GM12872 (cell line): ENCODE measurements at regions not wholly inside any gene's neighbourhood (a gene's known extent, or its start where the extent isn't known, plus 50 kb on each side); places are given as distances from the start of the nearest gene placed in this dataset.

ENCODE experiments used
- TF ChIP-seq, protein P1 (sequence below): IDR thresholded peaks from 3 replicates; pipeline ENCODE4 v1.5.1; 2011; ENCODE audit warnings: low read depth, mild to moderate bottlenecking, low read length, moderate library complexity; ENCODE audit not compliant: insufficient read depth

- TF ChIP-seq, protein P1, sequence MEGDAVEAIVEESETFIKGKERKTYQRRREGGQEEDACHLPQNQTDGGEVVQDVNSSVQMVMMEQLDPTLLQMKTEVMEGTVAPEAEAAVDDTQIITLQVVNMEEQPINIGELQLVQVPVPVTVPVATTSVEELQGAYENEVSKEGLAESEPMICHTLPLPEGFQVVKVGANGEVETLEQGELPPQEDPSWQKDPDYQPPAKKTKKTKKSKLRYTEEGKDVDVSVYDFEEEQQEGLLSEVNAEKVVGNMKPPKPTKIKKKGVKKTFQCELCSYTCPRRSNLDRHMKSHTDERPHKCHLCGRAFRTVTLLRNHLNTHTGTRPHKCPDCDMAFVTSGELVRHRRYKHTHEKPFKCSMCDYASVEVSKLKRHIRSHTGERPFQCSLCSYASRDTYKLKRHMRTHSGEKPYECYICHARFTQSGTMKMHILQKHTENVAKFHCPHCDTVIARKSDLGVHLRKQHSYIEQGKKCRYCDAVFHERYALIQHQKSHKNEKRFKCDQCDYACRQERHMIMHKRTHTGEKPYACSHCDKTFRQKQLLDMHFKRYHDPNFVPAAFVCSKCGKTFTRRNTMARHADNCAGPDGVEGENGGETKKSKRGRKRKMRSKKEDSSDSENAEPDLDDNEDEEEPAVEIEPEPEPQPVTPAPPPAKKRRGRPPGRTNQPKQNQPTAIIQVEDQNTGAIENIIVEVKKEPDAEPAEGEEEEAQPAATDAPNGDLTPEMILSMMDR, result no peak
Measured at GRCh38 chr6:150713487-150713886, 113.8 kb downstream of the PLEKHG1 start.

DNA sequence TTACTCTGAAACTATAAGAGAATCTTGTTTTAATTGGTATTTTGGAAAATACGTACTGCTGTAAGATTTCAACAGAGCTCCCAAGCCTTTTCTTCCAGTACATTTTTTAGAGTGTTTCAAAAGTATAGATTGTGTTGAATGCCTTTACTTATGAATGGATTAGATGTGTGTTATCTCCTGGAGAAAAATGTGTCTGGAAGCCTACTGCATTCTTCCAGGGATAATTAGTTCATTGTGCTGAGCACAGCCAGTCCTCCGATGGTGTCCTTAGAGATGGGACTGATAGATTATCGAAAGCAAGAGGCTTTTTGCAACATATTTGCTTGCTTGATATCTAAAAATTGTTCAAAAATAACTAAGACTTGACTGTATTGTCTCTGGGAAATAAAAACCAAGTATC, 114.2 kb downstream of the PLEKHG1 start:
- TF ChIP-seq, protein P1, result no peak

DNA sequence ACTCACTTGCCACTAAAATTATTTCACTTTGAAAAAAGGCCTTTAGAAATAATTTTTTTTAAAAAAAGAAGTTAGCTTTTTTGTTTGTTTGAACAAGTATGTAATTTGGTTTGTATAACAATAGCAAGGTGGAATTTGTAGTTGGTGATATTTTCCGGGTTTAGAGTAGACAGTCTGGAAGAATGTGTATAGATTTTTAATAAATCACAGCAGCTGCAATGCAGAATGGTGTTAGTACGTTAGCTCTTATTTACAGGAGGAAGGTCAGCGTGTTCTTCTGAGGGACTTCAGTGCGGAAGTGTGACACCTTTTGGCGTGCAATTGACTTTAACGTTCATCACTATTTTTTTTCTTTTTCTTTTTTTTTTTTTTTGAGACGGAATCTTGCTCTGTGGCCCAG, 115.4 kb downstream of the PLEKHG1 start:
- TF ChIP-seq, protein P1, result no peak

GRCh38 chr6:150717419-150717818, 117.7 kb downstream of the PLEKHG1 start:
- TF ChIP-seq, protein P1, result no peak

DNA sequence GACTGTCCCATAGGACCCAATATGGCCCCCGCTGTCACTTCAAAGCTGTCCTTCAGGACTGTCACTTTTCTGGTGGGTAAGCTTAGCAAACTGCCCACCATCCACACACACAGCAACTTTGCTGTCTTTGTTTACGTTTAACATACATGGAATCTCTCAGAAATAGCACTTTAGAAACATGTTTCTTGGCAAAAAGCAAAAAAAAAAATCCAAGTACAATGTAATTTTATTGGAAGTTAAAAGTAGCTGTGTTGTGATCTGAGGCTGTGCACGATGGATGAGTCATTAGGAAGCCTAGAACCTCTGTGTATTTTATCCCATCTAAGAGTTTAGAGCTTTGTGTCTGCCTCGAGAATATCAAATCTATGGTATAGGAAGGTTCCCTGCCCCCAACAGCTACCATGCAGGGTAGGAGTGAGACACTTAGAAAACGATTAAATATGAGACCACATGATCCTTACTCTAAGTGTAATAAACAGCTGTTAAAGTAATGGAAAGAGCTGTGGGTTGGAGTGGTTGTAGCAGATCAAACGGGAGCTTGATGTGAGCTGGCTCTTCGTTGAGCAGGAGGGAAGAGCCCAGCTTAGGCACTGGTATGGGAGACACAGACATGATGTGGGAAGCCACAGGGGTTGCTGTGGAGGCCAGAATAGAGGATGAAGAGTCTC, 119.5 kb downstream of the PLEKHG1 start:
- TF ChIP-seq, protein P1, result no peak

- TF ChIP-seq, protein P1, result no peak
Measured at GRCh38 chr6:150719831-150720230, 120.1 kb downstream of the PLEKHG1 start.

- TF ChIP-seq, protein P1, result peak; percentile 13; the same call in 1 of the 3 replicates
Measured at GRCh38 chr6:150720774-150721233, 121.1 kb downstream of the PLEKHG1 start.
